K562 (cell line): ENCODE measurements at regions not wholly inside any gene's neighbourhood (a gene's known extent, or its start where the extent isn't known, plus 50 kb on each side); places are given as distances from the start of the nearest gene placed in this dataset.

ENCODE experiments used
- BACH1 ChIP-seq: fragments of 200-800 bp; sonication (Bioruptor generic); IDR thresholded peaks from 2 replicates; pipeline ENCODE4 v1.6.1; 2016; ENCODE audit warnings: missing genetic modification characterization, missing compliant biosample characterization
- CBX1 ChIP-seq: sonication (generic); IDR thresholded peaks from 2 replicates; pipeline ENCODE4 v1.6.1; 2016; ENCODE audit warnings: antibody characterized with exemption, low read depth, mild to moderate bottlenecking
- CEBPZ ChIP-seq: fragments of 150-350 bp; IDR thresholded peaks from 2 replicates; pipeline ENCODE4 v1.6.1; 2014; ENCODE audit warnings: low read depth, mild to moderate bottlenecking, low read length, borderline replicate concordance
- EGR1 ChIP-seq: fragments of 450-650 bp; conservative IDR thresholded peaks from 2 replicates; pipeline ENCODE4 v1.6.1; 2017; ENCODE audit warnings: mild to moderate bottlenecking
- ETV1 ChIP-seq: fragments of 450-650 bp; conservative IDR thresholded peaks from 2 replicates; pipeline ENCODE4 v1.6.1; 2016; ENCODE audit warnings: missing genetic modification characterization, control low read depth, low read depth, missing compliant biosample characterization
- GTF2E2 ChIP-seq: fragments of 200-800 bp; sonication (Bioruptor generic); IDR thresholded peaks from 2 replicates; pipeline ENCODE4 v1.6.1; 2016; ENCODE audit warnings: missing genetic modification characterization, missing compliant biosample characterization
- JUND ChIP-seq, 2 experiments: IDR thresholded peaks; 2 replicates in 1 of 2; 3 replicates in 1 of 2; pipeline ENCODE4 v1.6.1; 2011; ENCODE audit warnings: borderline replicate concordance in 2 of 2, low read depth in 2 of 2, low read length in 2 of 2, improper control_type of control experiment in 1 of 2, missing biosample characterization in 1 of 2, missing genetic modification characterization in 1 of 2, missing genetic modification reagents in 1 of 2
- KAT2B ChIP-seq: IDR thresholded peaks from one replicate; pipeline ENCODE4 v1.6.1; 2012; ENCODE audit warnings: low read depth, mild to moderate bottlenecking, control low read depth, inconsistent platforms, low read length, moderate library complexity
- NFATC3 ChIP-seq: fragments of 450-650 bp; IDR thresholded peaks from 2 replicates; pipeline ENCODE4 v1.6.1; 2017; ENCODE audit warnings: mild to moderate bottlenecking
- NFXL1 ChIP-seq: fragments of 450-650 bp; formaldehyde crosslinking; IDR thresholded peaks from 2 replicates; pipeline ENCODE4 v1.4.0; 2021; ENCODE audit warnings: mild to moderate bottlenecking
- NONO ChIP-seq, 2 experiments: fragments of 200-400 bp in 1 of 2; fragments of 450-650 bp in 1 of 2; formaldehyde crosslinking in 1 of 2; IDR thresholded peaks; 2 replicates each; pipeline ENCODE4 v1.6.1; 2017; ENCODE audit warnings: low read depth in 2 of 2, mild to moderate bottlenecking in 2 of 2, moderate library complexity in 2 of 2, low read length in 1 of 2
- RAD51 ChIP-seq: fragments of 450-650 bp; IDR thresholded peaks from 2 replicates; pipeline ENCODE4 v1.7.1; 2016; ENCODE audit warnings: low read depth, mild to moderate bottlenecking, borderline replicate concordance
- SETDB1 ChIP-seq: IDR thresholded peaks from one replicate; pipeline ENCODE4 v1.6.1; 2012; ENCODE audit warnings: low read length, control low read depth, inconsistent platforms
- SMAD3 ChIP-seq: fragments of 450-650 bp; formaldehyde crosslinking; conservative IDR thresholded peaks from 2 replicates; pipeline ENCODE4 v1.4.0; 2020; ENCODE audit warnings: mild to moderate bottlenecking
- SRSF7 ChIP-seq: fragments of 200-400 bp; formaldehyde crosslinking; optimal IDR thresholded peaks from 2 replicates; pipeline ENCODE3; 2017; ENCODE audit warnings: mild to moderate bottlenecking, low read depth, low read length
- STAT6 ChIP-seq: sonication (generic); formaldehyde crosslinking; IDR thresholded peaks from 2 replicates; pipeline ENCODE4 v1.8.1; 2023; ENCODE audit warnings: mild to moderate bottlenecking, missing genetic modification reagents
- TFE3 ChIP-seq: fragments of 450-650 bp; formaldehyde crosslinking; IDR thresholded peaks from 2 replicates; pipeline ENCODE4 v1.4.0; 2020; ENCODE audit warnings: mild to moderate bottlenecking, mixed read lengths
- ZNF175 ChIP-seq: fragments of 200-800 bp; sonication (Bioruptor generic); IDR thresholded peaks from 2 replicates; pipeline ENCODE4 v1.6.1; 2016; ENCODE audit warnings: low read depth, mild to moderate bottlenecking, missing genetic modification characterization, missing compliant biosample characterization
- ZNF282 ChIP-seq: sonication (generic); formaldehyde crosslinking; IDR thresholded peaks from 2 replicates; pipeline ENCODE4 v1.8.1; 2023; ENCODE audit warnings: missing genetic modification reagents
- ZNF778 ChIP-seq: fragments of 450-650 bp; formaldehyde crosslinking; IDR thresholded peaks from 2 replicates; pipeline ENCODE4 v1.4.0; 2020; ENCODE audit warnings: mild to moderate bottlenecking, moderate library complexity

GRCh38 chr4:189787216-189788031 is 153.2 kb upstream of the FRG1 start (continued):
- TF ChIP-seq SRSF7, result no peak
- no peak for TF ChIP-seq ZNF282
- TF ChIP-seq ZNF778 (CRISPR knock-in tag), result no peak
- TF ChIP-seq TFE3 (CRISPR knock-in tag), result 0 out of 2 replicates have a peak, but pooled peaks have one; percentile 29
- peak; percentile 49; the same call in 1 of the 2 replicates for TF ChIP-seq SMAD3 (CRISPR knock-in tag)
- no peak for TF ChIP-seq KAT2B
- no peak for TF ChIP-seq CEBPZ
- TF ChIP-seq NONO (IDR thresholded peaks at IDR 0.05; ENCODE audit: low read depth in 2 of 2, low read length in 1 of 2), result no peak
- TF ChIP-seq ETV1 (tag), result peak; percentile 46; the same call in 1 of the 2 replicates
- TF ChIP-seq GTF2E2, result no peak; the same call in 1 of the 2 replicates
- TF ChIP-seq EGR1, result no peak
- TF ChIP-seq ZNF175 (CRISPR knock-in tag), result peak; percentile 76; the same call in 1 of the 2 replicates
- TF ChIP-seq CBX1, result no peak
- no peak for TF ChIP-seq SETDB1
- TF ChIP-seq JUND (IDR thresholded peaks at IDR 0.05; ENCODE audit: borderline replicate concordance, low read depth, low read length), result 0 out of 2 replicates have a peak, but pooled peaks have one; percentile 12
- no peak; the same call in 2 of the 3 replicates for TF ChIP-seq JUND (tag; IDR thresholded peaks at IDR 0.05; ENCODE audit: borderline replicate concordance, low read depth, low read length)
- TF ChIP-seq RAD51, result no peak; the same call in 1 of the 2 replicates
- TF ChIP-seq NFXL1 (CRISPR knock-in tag), result no peak
- no peak for TF ChIP-seq NFATC3
- TF ChIP-seq BACH1 (tag), result peak; percentile 55; the same call in 1 of the 2 replicates
- no peak for TF ChIP-seq STAT6 (CRISPR knock-in tag)
